Body of pancreas (tissue), 4 donors: ENCODE measurements at regions not wholly inside any gene's neighbourhood (a gene's known extent, or its start where the extent isn't known, plus 50 kb on each side); places are given as distances from the start of the nearest gene placed in this dataset.
A peak's percentile ranks its signal among the peaks of the same experiment; 100 is the strongest.

Experiments used
- ATAC-seq: fragments of 150-250 bp; one replicate; pipeline ENCODE4 v1.9.1; 2016
- DNase-seq, 4 donors: peaks; one replicate each; pipeline ENCODE4 v3.0.0-alpha.2; 2019
- H3K27ac ChIP-seq, 4 donors: fragments of 200-600 bp; sonication (generic); 1 replicate in 3 of 4; 2 replicates in 1 of 4; pipeline versions ENCODE4 v1.5.1 to v1.6.1; 2016 to 2019; ENCODE audit warnings: mild to moderate bottlenecking in 1 of 4, mixed read lengths in 1 of 4, moderate library complexity in 1 of 4
- H3K27me3 ChIP-seq, 2 donors: fragments of 200-600 bp; sonication (generic); one replicate each; pipeline ENCODE4 v1.6.0; 2016; ENCODE audit warnings: mild to moderate bottlenecking in 1 of 2
- H3K36me3 ChIP-seq, 2 donors: fragments of 200-600 bp; sonication (generic); replicated peaks in 1 of 2; 2 replicates each; pipeline ENCODE4 v1.5.1; 2016; ENCODE audit warnings: low read depth in 2 of 2; ENCODE audit not compliant: insufficient read depth in 1 of 2
- H3K4me1 ChIP-seq: fragments of 200-600 bp; sonication (generic); one replicate; pipeline ENCODE4 v1.6.0; 2016
- H3K4me3 ChIP-seq, 2 donors: fragments of 200-600 bp; sonication (generic); 1 replicate in 1 of 2; 2 replicates in 1 of 2; pipeline ENCODE4 v1.5.1; 2016 to 2019
- H3K9me3 ChIP-seq, 3 donors: fragments of 200-600 bp; sonication (generic); 1 replicate in 2 of 3; 2 replicates in 1 of 3; pipeline ENCODE4 v1.5.1; 2016
- CTCF ChIP-seq, 7 experiments: fragments of 450-650 bp in 4 of 7; fragments of 200-600 bp in 3 of 7; sonication (generic) in 3 of 7; IDR thresholded peaks; one replicate each; pipeline ENCODE4 v1.5.1; 2016 to 2019; ENCODE audit warnings: antibody characterized with exemption in 7 of 7
- POLR2A ChIP-seq, 3 donors: fragments of 450-650 bp; IDR thresholded peaks; one replicate each; pipeline ENCODE4 v1.6.1; 2016; ENCODE audit warnings: antibody characterized with exemption in 3 of 3, mild to moderate bottlenecking in 2 of 3
- WGBS, 2 donors: methylation state at CpG; one replicate each; pipeline ENCODE4 v1.1.5; 2017; 5-methylcytosine and 5-hydroxymethylcytosine counted together
- intact Hi-C: fragments of 100-400 bp; cut with DNase I; formaldehyde crosslinking; loops from one replicate; pipeline ENCODE4 v1.15.1; 2023

DNA sequence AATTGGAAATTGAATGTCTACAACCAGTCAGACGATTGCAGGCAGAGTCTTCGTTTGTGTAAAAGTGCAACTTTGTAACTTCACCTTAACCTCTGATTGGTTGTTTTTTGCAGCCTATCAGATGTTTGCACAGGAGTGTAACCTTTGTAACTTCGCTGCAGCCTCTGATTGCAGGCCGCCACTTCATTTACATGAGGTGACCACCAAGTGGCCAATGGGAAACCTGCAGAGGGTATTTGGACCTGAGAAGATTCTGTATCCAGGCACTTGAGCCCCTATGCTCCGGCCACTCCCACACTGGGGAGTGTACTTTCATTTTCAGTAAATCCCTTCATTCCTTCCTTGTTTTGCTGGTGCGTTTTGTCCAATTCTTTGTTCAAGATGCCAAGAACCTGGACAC lies 68.1 kb upstream of the PFN2 start:
- Histone ChIP-seq H3K9me3 (no peaks in the 10 kb centered on the region), H3K27ac (no peak overlapping the region), H3K27me3 (no peaks in the 10 kb centered on the region), H3K4me3 (no peak overlapping the region), H3K36me3 (no peaks in the 10 kb centered on the region), H3K4me1 (no peaks in the 10 kb centered on the region)
- WGBS, 2 donors: 73 to 76% methylated on average over 6 of the region's 6 CpGs
- intact Hi-C loops: no loop called here
- DNase-seq (peak; percentile 27 to 65 (median 45)), ATAC-seq (peak; percentile 79)
- TF ChIP-seq CTCF (IDR thresholded peaks at IDR 0.05) (no peak), POLR2A (IDR thresholded peaks at IDR 0.05) (no peak)

GRCh38 chr3:150036780-150037179 lies 66.1 kb upstream of the PFN2 start:
- WGBS, 2 donors: 75 to 78% methylated on average over 5 of the region's 5 CpGs
- Histone ChIP-seq H3K27ac (no peak overlapping the region), H3K4me3 (no peak overlapping the region), H3K27me3 (no peaks in the 10 kb centered on the region), H3K9me3 (no peaks in the 10 kb centered on the region), H3K36me3 (no peaks in the 10 kb centered on the region), H3K4me1 (no peaks in the 10 kb centered on the region)
- TF ChIP-seq POLR2A (IDR thresholded peaks at IDR 0.05) (no peak), CTCF (IDR thresholded peaks at IDR 0.05) (no peak)
- ATAC-seq (no peak), DNase-seq (peak in 1 of 4 donors; percentile 2)
- intact Hi-C loops: no loop called here

DNA sequence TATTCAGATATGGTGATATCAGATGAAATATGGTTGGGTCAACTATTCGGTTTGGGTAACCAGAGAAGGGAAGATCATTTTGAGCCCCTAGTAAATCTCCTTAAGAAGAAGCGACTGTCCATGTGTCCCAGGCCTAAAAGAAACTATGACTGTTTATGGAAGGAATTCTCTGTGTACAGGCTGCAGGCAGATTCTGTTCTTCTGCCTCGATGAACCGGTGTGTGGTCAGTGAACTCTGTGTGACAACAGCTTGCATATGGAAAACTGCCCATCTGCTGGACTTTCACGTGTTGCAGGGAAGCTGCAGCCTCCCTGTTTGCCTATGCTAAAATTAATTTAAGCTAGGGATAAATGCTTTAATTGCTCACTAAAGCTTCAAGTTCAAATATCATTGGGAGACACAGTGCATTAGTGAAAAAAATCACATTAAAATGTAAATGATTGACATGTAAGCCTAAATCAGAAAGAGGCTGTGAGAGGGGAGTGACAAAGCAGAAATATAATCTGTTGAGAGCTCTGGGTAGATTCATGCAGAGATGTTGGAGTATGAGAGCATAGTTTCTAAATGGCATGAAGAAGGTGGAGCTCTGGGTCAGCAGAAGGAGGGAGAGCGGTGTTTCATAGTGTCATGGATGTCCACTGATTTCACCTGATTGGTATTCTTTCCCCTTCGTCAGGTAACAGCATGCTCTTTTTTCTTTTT lies 65.4 kb upstream of the PFN2 start:
- no peaks in the 10 kb centered on the region for H3K36me3 ChIP-seq
- no peak overlapping the region for H3K27ac ChIP-seq
- H3K27me3 ChIP-seq: no peaks in the 10 kb centered on the region
- no peaks in the 10 kb centered on the region for H3K4me1 ChIP-seq
- no peaks in the 10 kb centered on the region for H3K9me3 ChIP-seq
- no peak overlapping the region for H3K4me3 ChIP-seq
- intact Hi-C loops: no loop called here
- TF ChIP-seq CTCF (IDR thresholded peaks at IDR 0.05) (no peak), POLR2A (IDR thresholded peaks at IDR 0.05) (no peak)
- DNase-seq (peak in 3 of 4 donors; percentile 16 to 34 (median 19)), ATAC-seq (no peak)
- WGBS, 2 donors: 76 to 77% methylated on average over 7 of the region's 7 CpGs

DNA sequence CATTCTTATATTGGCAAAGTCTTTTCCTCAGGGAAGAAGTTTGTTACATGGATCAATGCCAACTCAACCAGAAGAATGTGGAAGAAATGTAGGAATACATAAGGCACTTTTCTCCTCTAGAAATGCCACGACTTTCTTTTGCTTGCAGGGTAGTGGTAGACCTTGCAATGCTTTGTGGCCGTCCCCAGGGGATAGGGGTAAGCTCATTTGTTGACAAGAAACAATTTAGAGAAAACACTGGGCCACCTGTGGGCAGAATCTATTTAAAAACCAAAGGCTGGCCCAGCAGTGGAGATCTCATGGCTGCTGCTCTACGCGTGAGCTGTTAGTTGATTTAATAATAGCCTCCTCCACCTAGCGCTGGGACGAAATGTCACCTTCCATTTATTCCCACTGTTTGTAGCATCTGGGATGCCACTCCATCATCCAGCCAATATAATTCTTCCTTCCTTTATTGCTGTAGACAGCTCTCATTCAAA lies 64.6 kb upstream of the PFN2 start:
- no peak for TF ChIP-seq POLR2A (IDR thresholded peaks at IDR 0.05)
- TF ChIP-seq CTCF (IDR thresholded peaks at IDR 0.05): no peak
- Histone ChIP-seq H3K9me3 (no peaks in the 10 kb centered on the region), H3K27ac (no peak overlapping the region), H3K36me3 (no peaks in the 10 kb centered on the region), H3K27me3 (no peaks in the 10 kb centered on the region), H3K4me1 (no peaks in the 10 kb centered on the region), H3K4me3 (no peak overlapping the region)
- 66 to 79% methylated on average over 6 of the region's 6 CpGs for WGBS, 2 donors
- DNase-seq (no peak), ATAC-seq (no peak)
- intact Hi-C loops: no loop called here

- WGBS, 2 donors: 27 to 33% methylated on average over 2 of the region's 2 CpGs
- TF ChIP-seq CTCF (IDR thresholded peaks at IDR 0.05): no peak
- TF ChIP-seq POLR2A (IDR thresholded peaks at IDR 0.05): no peak
- Histone ChIP-seq H3K9me3 (no peaks in the 10 kb centered on the region), H3K4me3 (no peak overlapping the region), H3K36me3 (no peaks in the 10 kb centered on the region), H3K4me1 (no peaks in the 10 kb centered on the region), H3K27ac (no peak overlapping the region), H3K27me3 (no peaks in the 10 kb centered on the region)
- DNase-seq (no peak), ATAC-seq (no peak)
- intact Hi-C loops: no loop called here
These were observed 63.0 kb upstream of the PFN2 start for GRCh38 chr3:150033721-150034120.
